NCI-H2171 treated with DMSO at 0.1 percent for 48 hours (cell line): ENCODE measurements at regions not wholly inside any gene's neighbourhood (a gene's known extent, or its start where the extent isn't known, plus 50 kb on each side); places are given as distances from the start of the nearest gene placed in this dataset.
A peak's percentile ranks its signal among the peaks of the same experiment; 100 is the strongest.
"Not testable (repeated sequence)": the region's sequence is repeated elsewhere in the genome, so short reads cannot be mapped to it uniquely, and the experiment has no call there.

ENCODE experiments used
- DNase-seq: peaks from one replicate; lab custom pipeline; 2025; lab: John Stamatoyannopoulos, UW

DNA sequence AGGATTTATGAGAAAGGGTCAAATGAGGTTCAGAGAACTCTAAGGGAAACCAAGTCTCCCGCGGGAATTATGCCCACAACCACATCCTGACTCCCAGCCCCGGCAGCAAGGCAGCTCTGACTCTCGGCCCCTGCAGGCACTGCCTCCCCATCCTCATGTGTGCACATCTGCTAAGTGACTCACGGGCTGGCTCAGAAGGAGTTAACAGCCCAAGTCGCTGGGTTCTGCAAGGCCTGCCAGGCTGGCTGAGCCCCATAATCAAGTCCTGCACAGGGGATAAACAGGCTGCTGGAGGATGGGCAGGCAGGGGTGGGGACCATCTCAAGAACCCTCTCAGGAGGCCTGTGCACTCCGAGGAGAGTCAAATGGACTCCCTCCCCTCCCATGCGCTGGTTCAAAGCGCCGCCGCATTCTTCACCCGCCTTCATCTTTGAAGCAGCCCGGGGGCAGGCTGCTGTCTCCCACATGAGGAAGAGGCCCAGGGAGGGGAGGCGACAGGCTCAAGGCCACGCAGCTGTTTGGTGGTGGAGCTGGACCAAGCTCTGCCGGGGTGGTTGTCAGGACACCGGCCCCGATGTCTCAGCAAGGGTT, 344.3 kb downstream of the MATN1 start:
- peak; percentile 15 for DNase-seq

DNA sequence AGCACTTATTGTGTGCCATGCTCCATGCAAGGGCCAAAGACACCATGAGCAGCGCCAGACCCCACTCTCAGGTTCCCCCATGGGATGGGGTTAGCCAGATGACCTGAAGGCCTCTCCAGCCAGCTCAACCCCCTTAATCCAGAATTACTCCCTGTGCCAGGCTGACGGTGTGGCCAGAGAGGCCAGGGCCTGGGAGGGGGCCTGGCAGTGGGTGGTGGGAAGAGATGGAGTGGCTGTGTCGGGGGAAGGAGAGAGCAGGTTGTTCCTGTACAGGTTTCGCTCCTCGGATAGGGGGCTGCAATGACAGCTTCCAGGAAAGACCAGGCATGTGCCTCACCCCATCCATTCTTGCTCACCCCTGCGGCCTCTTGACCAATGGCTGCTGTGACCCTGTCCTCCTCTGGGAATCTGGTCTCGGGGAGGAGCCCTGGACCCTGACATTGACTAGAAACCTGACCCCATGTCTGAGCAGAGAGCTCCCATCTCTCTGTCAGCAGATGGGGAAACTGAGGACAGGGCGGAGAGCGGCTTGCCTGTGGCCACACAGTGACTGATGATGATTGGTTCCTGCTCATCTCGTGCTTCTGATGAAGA, 345.3 kb downstream of the MATN1 start:
- no peak for DNase-seq

DNA sequence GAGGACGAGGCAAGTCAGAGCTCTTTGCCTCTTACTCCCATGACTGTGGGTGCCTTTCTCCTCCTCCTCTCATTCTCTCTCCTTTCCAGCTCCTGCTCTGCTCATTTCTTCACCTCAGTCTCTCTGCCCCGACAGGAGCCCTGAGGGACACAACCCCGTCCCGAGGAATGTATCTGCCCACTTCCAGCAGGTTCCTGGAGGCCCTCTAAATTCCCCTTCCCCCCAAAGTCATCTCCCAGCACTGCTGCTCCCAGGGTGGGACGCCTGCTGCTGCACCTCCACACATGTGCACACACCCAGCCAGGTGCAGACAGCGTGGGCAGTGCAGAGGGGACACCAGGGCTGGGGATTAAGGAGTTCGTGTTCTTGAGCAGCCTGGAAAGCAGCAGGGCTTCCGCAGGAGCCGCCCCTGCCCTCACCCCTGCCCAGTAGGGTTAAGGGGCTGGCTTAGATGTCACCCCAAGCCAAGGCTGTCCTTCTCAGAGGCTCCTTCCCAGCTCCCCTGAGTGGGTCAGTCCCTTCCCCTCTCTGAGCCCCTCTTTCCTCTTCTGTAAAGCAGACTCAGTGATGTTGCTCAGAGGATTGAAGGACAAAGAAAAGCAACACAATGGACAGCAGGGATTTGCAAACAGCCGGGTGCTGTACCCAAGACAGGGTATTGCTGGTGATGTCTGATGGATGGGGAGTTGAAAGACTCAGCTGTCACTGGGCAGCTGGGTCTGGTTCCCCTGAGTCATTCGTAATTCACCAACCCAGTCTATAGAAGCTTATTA, 346.0 kb downstream of the MATN1 start:
- no peak for DNase-seq

DNA sequence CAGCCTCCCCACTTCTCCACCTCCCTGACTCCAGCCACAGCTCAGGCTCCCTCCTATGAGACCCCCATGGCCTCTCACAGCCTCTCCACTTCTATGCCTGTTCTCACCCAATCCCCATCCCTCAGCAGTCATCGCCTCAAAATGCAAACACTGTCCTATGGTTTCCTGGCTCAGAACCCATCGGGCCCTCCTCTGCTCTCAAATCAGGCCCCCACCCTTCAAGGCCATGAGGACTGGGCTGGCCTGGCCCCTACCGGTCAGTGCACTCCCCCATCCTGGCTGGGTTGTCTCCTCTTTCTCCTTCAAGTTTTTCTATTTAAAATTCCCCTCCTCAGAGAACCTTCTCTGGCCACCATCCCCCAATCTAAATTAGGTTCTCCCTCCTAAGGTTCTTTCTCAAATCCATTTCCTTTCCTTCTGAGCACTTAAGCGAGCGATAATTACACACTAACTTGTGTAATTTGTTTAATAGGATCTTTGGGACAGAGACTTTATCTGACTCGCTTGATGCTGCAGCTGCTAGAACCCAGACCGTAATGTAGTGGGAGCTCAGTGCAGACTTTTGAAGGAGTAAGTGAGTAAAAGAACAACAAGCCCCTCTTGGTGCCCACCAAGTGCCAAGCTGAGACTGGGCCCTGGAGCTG, 347.2 kb downstream of the MATN1 start:
- no peak for DNase-seq

DNA sequence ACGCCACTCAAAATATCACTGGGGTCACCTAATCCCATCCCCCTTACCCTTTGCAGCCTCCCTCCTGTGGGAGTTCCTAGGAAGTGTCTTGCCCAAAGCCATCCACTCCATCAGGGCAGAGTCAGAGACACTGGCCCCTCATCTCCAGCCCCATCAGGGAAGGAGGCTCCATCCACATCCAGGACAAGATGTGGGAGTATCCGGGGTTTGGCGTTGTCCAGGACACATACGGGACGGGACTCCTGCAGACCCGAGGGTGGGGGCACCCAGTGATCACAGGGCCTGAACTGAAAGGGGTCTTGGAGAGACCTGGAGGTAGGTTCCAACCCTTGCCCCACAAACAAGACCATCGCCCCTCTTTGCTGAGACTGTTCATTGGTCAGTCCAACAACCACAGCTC, 348.2 kb downstream of the MATN1 start:
- DNase-seq = no peak

DNA sequence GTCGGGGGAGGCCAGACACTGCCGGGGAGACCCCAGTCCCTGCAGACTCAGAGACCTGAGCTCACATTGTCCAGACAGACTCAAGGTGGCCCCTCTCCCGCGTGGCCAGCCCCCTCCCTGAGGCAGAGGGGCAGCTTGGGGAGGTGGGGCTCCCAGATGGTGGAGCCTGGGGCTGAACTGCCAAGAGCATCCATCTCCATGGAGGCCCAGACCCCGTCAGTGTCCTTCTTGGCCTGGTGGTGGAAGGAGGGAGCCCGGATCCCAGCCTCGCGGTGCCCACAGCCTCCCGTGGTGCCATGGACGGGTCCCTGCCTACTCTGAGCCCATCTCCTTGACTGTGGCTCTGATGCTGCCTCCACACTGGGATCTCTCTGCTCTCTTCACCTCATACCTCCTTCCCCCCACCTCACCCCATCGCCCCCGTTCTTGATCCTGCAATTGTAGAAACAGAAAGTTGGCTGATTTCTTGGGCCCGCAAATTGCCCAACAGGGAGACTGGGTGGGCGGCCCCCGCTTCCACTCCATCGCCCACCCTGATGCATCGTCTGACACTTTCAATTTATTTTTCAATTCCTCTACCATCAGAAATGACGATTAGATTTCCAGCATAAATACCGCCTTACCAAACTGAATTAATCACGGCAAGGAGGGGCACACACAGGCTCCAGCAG, 348.9 kb downstream of the MATN1 start:
- no peak for DNase-seq

DNA sequence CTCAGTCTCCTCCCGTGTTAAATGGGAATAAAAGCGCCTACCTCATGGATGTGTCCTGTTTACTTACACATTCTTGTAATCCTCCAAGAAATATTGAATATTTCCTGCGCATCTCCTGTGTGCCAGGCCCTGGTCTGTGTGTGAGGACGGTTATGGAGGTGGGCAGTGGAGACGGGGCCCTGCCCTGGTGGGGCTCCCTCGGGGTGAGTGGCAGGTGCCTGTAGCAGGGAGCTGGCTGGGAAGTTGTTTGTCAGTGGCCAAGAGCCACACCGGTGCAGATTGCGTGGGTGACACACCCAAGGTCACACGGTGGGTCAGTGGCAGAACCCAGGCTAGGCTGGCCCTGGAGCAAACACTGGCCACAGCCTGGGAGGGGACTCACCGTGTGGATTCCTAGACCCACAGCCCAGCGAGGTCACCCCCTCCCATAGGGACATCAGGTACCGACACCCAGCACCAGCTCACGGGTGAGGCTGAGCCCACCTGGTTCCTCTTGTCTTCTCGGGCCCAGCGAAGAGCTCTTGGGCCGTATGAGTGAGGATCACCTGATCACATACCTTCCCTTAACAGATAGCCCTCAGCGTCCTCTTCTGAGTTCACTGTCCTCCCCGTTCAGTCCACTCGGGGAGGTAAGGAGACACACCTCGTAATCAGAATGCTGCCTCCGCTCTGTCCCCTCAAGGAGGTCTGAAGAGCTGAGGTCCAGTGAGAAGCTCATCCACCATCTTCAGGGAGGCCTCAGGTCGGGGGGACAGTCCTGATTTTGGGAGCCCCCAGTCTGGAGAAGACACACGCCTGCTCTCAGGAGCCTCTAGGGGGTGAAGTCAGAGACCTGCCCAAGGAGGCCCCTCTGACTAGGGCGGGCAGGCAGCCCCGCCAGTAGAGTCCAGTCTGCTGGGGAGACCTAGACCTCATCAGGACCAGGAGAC, 349.6 kb downstream of the MATN1 start:
- no peak for DNase-seq

DNA sequence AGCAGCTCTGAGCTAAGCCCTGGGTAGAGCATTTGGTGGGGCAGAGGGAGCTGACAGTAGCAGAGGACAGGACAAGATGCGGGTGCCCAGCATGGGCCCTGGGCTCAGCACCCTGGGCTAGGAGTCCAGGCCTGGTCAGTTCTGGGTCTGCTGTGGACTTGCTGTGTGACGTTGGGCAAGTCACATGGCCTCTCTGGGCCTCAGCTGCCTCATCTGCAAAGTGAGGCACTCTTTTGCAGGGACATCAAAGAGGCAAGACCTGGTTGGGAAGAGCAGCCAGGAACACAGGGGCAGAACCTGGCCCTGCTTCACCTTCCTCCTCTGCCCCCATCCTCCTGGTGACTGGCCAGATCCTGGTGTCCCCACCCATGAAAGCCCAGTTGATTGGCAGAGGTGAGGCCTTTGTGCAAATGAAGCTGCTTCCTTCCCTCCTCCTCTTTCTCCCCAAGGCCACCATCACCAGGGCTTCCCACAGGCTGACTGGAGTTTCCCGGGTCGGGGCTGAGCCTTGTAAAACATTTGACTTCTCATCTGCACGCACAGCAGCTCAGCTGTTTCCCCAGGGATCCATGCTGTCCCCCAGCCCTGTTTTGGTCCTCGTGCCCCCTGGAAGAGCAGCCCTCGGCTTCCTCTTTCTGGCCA, 350.5 kb downstream of the MATN1 start:
- no peak for DNase-seq

DNA sequence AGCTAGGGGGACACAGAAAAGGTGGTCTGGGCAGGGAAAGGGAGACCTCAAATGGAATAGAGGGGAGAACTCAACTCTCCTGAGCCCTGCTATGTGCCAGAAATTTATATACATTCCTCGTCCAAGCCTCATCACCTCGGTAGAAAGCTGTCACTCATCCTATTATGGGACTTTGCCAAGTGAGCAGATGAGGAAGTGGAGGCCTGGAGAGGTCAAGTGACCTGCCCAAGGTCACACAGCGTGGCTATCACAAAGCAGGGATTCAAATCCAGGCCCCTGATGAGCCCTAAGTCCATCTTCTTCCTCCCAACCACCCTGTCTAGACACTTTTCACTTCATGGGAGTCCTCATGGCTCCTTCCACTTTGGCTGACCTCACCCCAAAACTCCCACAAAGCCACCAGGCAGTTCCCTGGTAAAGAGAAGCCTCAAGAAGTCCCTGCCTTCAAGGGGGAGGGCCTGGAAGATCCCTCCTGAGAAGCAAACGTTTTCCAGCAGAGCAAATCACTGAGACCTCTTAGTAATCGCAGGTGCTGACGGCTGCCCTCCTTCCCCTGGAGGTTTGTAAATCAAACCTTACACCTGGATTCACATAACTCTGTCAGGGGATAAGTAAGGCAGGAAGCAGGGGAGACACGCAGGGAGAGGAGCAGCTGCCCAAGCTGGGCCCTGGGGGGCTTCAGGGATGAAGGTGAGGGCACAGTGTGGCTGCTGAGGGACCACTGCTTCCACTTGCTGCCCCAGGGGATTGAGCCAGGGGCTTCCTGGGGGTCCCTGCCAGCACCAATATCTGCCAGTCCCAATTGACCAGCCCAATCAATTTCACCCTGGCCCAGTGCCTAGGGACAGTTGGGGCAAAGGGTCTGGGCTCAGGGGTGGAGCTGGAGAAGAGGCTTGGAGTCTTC, 351.2 kb downstream of the MATN1 start:
- no peak for DNase-seq

DNA sequence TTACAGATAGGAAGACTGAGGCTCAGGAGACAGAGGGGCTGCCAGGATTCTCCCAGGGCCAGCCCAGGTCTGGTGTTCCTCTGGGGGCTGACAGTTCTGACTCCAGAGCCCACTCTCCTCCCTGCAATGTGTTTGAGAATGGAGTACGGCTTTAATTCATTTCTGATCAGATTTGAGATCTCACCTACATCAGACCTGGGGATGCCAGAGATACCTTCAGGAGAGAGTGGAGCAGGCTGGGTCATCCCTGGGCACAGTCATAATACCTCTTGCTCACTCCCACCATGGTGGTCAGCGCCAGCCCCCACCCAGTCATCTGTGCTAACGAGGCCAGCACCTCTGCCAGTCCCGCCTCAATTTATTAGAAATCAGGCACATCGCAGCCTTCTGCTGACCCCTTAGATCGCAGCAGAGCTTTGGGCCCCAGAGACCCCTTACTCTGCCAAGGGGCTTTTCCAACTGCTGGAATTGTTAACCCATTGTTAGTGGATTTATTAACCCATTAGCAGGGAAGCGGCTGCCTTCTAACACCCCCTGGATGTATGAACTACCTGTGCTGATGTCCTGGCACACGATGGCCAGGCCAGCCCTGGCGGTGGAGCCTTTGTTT, 352.1 kb downstream of the MATN1 start:
- no peak for DNase-seq

DNA sequence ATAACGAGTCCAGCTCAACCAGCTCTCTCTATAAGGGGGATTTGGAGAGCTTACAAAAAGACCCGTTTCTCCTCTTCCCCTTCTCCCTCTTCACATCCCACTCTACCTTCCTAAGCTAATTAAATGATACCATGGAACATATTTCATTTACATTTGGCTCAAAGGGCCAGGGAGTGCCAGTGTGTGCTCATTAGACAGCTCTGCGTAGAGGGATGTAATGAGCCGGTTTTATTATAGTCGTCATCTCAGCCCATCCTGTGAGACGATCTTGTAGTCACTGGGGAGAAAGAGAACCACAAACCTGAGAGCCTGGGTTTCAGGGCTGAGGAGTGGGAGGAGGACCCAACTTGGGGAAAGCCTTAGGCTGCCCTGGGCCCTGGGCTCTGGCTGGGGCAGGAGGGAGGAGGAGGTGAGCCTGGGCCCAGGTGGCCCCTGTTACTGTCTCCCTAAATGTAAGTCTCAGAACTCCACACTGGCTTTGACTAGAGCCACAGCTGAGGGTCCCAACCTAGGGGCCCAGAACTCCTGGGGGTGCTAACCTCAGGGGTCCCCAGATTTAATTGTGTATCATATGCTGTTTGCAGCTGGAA, 354.6 kb downstream of the MATN1 start:
- DNase-seq = no peak

DNA sequence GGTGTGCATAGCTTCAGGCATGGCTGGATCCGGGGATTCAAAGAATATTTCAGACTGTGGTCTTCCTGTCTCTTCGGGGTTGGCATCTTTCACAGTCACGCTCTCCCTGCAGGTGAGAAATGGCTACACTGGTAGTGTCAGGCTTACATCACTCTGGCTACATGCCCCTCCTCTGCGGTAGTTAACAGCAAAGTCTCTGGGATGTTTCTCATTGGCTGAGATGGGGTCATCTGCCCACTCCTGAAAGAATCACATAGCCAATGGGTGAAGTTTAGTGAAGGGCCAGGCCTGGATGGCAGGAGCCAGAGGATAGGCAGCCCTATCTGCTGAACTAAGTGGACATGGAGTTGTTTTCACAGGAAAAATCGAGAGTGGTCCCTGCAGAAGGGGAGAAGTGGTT, 356.5 kb downstream of the MATN1 start:
- DNase-seq = no peak

DNA sequence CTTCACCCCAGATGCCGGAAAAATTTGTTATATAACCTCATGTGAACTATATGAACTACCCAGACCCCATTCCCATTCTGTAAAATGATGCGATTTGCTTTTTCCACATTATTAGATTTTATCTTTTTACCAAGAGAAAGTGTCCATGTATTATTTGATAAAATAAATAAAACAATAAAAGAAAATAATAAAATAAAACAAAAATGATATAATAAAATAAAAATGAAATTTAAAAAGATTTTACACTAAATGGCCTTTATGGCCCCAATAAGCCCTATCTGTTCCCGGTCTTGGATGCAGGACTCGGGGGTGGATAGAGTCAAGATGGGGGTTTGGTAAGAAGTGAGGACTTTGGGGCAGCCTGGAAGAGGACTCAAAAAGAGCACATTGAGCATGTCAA, 357.2 kb downstream of the MATN1 start:
- no peak for DNase-seq

DNA sequence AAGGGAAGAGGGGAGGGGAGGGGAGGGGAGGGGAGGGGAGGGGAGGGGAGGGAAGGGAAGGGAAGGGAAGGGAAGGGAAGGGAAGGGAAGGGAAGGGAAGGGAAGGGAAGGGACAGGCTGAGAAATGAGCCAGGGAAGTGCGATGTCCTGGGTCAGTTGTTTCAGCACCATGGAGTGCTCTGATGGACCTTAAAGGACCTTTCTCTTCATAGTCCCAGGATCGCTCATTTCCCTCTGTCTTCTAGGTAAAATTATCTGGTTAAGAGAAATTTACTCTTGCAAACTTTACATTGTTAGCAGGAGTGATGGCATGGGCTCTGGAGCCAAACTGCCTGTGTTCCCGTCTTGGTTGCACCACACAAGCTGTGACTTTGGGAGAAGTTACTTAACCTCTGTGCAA, 357.8 kb downstream of the MATN1 start:
- DNase-seq = no peak

DNA sequence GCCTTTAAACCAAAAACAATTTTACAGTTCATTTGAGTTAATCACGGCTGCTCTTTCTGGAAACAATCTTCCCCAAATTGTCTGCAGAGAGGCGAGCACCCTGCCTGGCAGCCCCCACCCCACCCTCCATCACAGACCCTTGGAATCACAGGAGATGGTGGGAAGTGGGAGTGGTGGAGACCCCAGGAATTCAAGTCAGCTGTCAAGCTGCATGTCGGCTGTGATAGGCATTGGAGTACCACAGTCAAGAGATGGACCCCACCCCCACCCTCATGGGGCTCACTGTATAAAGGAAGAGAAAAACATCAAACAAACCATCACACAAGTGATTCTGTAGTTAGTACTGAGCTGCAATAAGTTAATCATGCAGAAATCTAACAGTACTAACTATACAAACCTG, 360.4 kb downstream of the MATN1 start:
- no peak for DNase-seq

DNA sequence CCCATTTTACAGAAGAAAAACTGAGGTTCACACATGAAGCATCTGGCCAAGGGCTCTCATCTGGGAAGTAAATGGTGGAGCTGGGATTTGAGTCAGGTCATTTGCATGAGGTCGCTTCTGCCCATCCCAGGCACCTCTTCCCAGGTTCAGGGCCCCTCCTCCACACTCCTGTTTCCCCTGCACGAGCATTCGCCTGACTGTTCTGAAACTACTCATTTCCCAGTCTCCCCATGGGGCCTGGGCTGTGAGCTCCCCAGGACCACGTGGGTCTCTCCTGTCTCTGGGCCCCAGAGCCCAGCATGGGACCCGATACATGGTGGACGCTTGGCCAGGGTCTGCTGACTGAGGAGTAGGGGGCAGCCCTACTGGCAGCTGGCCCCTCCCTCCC, 360.8 kb downstream of the MATN1 start:
- DNase-seq = no peak

DNA sequence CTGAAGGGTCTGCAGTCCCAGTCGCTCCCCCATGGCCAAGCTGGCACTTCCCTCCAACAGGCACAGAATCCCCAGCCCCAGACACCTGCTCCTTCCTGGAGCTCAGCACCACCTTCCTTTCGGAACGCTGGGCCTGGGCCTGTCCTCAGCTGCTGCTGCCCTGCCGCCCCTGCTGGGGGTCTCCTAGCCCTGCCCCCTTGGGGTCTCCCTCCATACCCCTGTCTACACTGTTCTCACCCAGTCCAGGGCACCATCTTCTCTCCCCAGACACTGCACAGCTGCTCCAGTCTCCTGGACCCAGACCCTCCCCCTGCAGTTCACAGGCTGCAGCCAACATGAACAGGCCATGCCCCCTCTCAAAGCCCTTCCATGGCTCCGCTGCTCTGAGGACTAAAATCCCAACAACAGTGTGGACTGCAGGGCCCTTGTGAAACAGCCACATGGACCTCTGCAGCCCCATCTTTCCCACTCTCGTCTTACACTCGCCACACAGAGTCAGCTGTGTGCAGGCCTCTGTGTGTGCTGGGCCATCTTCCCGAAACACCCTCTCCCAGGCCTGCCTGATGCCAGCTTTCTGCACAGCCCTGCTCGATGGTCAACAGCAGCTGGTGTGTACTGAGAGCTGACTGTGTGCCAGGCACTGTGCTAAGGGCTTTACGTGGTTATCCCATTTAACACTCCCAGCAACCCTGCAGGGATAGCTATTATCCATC, 361.3 kb downstream of the MATN1 start:
- DNase-seq = not testable (repeated sequence)

DNA sequence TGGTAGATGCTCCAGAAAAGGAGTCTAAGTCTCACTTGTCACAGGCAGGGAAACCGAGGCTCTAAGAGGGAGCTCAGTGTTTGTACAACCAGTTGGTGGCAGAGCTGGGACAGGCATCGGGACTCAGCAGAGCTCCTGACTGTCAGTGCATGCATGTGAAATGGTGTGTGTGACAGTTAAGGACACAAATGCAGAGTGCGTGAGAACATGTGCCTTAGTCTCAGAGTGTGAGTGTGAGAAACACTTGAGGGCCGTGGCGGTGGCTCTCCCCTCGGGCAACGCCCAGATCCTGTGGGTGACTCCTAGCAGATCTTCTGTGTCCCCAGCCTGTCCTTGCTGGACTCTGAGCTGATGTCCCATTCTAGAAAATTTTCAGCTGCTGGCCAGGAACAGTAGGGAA, 362.6 kb downstream of the MATN1 start:
- DNase-seq = no peak
